SK-MEL-5 (cell line): ENCODE measurements at regions not wholly inside any gene's neighbourhood (a gene's known extent, or its start where the extent isn't known, plus 50 kb on each side); places are given as distances from the start of the nearest gene placed in this dataset.

ENCODE experiments used
- DNase-seq: peaks from one replicate; pipeline ENCODE4 v3.0.0-alpha.2; 2016; ENCODE audit warnings: low read depth, low spot score
- in situ Hi-C: cut with HindIII; loops from 2 replicates; pipeline ENCODE4 v1.10.0; 2016; ENCODE audit warnings: low sequenced_read_pairs, high pct_unique_total_duplicates, low pct_unique_long_range_greater_than_20kb

DNA sequence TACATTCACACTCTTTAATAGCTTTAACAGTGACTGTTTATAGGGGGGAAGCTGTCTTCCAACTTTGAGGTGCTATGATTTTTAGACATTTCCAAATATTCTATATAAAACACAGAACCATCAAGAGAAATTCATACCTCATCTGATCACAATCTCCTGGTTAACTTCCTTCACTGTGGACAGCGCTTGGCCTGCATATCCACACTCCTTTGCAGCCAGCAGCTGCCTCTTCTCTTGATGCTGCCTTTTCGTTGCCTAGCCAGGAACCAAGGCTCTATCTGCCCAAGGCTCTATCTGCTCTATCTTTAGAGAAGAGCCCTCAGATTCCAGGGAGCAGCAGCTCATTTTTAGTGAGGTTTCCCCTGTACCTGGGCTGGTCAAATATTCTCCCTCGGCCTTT, 252.0 kb downstream of the PTEN start:
- DNase-seq: no peak
- in situ Hi-C loops: no loop called here

- no peak for DNase-seq
Measured at GRCh38 chr10:88115968-88116367, 252.5 kb downstream of the PTEN start.

DNA sequence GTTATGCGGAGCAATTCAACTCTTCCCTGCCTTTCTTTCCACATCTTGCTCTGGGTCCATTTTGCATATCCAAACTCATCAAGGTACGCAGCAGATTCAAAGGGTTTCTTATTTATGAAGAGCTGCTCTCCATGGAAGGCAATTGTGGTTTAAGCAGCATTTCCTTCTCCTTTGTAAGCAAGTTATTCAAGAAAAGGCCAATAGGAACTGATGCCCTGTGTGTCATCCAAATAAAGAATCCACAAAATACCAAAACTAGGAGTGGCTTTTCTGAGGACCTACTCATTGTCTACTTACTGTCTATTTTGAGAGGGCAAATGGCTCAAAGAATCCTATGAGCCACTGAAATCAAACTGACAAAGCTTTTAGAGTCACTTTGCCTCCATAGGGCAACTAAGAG, 253.1 kb downstream of the PTEN start:
- in situ Hi-C loops: no loop called here
- DNase-seq: no peak

More at GRCh38 chr10:88115968-88116367, 252.5 kb downstream of the PTEN start:
- in situ Hi-C loops: no loop called here

DNA sequence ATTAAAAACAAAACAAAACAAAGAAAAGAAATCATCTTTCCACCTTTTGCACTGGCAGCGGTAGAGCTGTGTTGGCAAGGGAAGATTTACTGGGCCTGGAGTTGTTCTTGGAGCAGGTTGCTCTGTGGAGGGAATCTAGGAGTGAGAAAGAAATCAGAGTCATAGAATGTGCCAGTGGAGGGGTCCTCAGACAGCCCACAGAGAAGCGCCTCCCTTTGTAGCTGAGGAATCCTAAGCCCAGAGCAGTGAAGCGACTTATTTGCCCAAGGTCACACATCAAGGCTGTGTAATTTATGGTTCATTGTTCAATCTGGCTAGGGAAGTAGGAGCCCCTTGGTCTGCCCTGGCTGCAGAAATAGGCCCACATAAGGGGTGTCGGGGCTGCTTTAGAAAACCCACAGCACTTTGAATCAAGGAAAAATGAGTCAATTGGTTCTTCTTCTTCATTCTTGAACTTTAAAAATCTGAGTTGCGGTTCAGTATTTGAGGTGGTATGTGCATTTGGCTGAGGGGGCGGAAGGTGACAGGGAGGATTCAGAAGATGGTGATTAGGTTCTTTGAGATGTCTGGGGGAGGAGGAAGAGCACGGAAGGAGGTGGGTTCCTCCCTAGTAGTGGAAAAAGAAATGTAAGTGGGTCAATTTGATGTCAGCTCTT, 253.7 kb downstream of the PTEN start:
- in situ Hi-C loops: no loop called here
- no peak for DNase-seq

GRCh38 chr10:88117869-88118632, 254.6 kb downstream of the PTEN start:
- peak; percentile 67 for DNase-seq
- in situ Hi-C loops: no loop called here

GRCh38 chr10:88118729-88119128, 255.3 kb downstream of the PTEN start:
- DNase-seq: no peak
- in situ Hi-C loops: no loop called here

DNA sequence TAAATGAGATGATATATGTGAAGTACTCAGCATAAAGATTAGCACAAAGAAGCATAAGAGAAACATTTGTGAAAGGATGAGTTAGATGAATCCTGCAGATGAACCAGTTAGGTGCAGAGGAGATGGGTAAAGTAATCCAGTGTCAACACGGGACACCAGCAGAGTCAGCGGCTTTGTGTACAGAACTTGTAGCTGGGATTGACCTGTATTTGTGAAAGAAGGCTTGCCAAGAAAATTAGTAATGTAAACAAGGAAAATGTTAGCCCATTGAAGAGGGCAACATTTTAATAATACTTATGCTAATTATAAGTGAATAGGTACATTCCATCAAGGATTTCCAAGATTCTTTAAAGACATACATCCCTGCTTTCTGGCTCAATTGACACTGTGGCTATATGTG, 255.7 kb downstream of the PTEN start:
- no peak for DNase-seq
- in situ Hi-C loops: no loop called here

- in situ Hi-C loops: no loop called here
- DNase-seq: no peak
Measured at GRCh38 chr10:88120075-88120474, 256.6 kb downstream of the PTEN start.

- DNase-seq: no peak
- in situ Hi-C loops: no loop called here
Measured at GRCh38 chr10:88120599-88121333, 257.3 kb downstream of the PTEN start.

DNA sequence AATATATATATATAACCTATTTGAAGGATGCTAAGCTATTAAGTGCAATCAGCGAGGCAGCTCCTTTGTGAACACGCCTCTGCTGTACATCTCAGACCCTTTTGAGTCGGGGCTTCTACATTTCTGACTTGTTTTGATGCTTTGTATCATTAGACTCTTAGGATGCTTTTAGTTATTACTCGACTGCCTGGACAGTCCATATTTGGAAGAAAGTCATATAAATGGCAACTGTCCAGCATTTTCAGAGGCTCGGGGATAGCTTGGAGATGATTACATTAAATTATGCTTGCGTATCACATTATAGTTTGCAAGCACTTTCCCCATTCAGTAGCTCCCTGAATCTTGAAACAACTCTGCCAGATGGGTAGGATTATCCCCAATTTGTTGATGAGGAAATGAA, 257.9 kb downstream of the PTEN start:
- in situ Hi-C loops: no loop called here
- no peak for DNase-seq

DNA sequence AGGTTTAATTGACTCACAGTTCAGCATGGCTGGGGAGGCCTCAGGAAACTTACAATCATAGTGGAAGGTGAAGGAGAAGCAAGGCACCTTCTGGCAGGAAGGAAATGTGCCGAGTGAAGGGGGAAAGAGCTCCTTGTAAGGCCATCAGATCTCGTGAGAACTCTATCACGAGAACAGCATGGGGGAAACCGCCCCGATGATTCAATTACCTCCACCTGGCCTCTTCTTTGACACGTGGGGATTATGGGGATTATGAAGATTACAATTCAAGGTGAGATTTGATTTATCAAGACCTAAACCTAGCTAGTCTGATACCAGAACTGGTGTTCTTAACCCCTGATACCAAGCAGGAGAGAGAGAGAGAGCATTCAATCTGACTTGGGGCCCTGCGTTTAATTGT, 258.7 kb downstream of the PTEN start:
- in situ Hi-C loops: no loop called here
- DNase-seq: no peak

GRCh38 chr10:88122576-88122975, 259.2 kb downstream of the PTEN start:
- in situ Hi-C loops: no loop called here
- no peak for DNase-seq

GRCh38 chr10:88125766-88126165, 262.3 kb downstream of the PTEN start:
- DNase-seq: no peak
- in situ Hi-C loops: no loop called here

DNA sequence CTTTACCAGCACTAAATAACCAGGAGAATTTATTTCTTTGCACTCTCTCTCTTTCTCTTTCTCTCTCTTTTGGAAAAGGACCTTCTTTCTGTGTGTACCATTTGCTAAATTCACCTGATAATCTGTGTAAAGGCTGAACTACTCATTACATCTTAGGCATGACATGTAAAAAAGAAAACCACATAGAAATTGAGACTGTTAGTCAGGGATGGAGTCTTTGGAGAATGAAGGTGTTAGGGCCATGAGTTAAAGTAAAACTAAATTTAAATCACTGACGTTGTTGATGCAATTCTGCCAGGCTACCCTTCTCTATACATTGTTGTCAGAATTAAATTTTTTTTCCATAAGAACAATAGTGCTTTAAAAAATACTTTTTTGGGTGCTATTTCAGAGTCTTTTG, 263.3 kb downstream of the PTEN start:
- in situ Hi-C loops: no loop called here
- DNase-seq: no peak

GRCh38 chr10:88127269-88127668, 263.8 kb downstream of the PTEN start:
- no peak for DNase-seq
- in situ Hi-C loops: no loop called here

DNA sequence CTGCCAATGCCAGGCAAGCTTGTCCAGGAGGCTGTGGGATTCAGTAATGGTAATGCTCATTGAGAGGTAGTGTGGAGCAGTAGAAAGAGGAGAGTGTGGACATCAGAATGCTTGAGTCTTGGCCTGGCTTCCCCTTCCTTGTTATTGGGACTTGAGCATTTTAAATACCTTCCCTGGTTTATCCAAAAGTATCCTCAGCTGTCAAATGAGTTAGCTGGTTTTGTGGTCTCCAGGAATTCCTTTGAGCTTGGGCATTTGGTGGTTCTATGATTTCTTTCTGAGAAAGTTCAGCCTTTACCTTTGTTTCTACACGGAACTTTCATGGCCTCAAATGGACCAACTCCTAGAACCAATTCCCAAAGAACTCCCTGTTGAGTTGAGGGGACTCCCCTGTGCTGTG, 264.3 kb downstream of the PTEN start:
- in situ Hi-C loops: no loop called here
- no peak for DNase-seq

DNA sequence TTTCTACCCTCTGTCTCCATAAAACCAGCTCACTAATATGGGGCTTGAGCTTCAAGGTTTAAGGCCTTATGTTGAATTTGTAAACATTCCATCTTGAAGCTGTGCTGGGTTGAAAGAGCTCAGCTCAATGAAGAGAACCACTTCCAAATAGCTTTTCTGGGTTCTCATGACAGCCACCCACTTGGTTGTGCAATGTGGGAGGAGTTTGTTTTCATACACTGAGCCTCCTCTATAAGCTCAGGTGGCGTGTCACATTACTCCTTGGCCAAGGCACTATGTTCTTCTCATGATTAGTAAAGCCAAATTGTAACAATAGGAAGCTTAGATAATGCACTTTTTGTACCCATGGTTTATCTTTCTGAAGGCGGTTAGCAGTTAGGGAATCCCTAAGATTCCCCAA, 265.6 kb downstream of the PTEN start:
- in situ Hi-C loops: no loop called here
- peak; percentile 9 for DNase-seq

DNA sequence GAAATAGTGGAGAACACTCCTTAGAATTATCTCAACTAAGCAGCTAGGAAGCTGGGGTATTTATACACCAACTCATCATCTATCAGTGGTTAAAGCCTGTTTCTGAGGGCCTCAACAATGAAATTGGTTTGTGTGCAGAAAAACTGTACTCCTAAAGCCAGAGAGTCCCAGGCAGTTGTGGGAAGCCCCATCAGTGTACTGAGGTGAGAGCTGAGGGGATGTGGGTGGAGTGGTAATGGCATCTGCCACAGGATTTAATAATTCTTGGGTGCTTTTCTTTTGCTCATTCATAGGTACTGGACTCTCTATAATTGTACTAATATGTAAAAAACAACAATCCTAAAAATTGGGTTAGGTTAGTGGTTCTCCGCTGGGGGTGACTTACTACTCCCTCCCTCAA, 267.5 kb downstream of the PTEN start:
- in situ Hi-C loops: no loop called here
- no peak for DNase-seq
